ENCODE measurements at regions not wholly inside any gene's neighbourhood (a gene's known extent, or its start where the extent isn't known, plus 50 kb on each side); places are given as distances from the start of the nearest gene placed in this dataset.

GRCh38 chr4:81617545-81617944 is 145.8 kb upstream of the RASGEF1B start:
- TF ChIP-seq POLR2AphosphoS5 (IDR thresholded peaks at IDR 0.05; ENCODE audit: low read depth, low read length): no peak
- no peak for TF ChIP-seq TAF1 (IDR thresholded peaks at IDR 0.05; ENCODE audit: borderline replicate concordance, insufficient read depth, low read length)
